Keratinocyte (primary cell): ENCODE measurements at regions not wholly inside any gene's neighbourhood (a gene's known extent, or its start where the extent isn't known, plus 50 kb on each side); places are given as distances from the start of the nearest gene placed in this dataset.

Experiments used
- CTCF ChIP-seq, 3 experiments: IDR thresholded peaks in 1 of 3; conservative IDR thresholded peaks in 1 of 3; optimal IDR thresholded peaks in 1 of 3; 2 replicates in 2 of 3; 3 replicates in 1 of 3; pipeline versions ENCODE3 to v1.5.1; 2011; ENCODE audit warnings: low read length in 3 of 3, mild to moderate bottlenecking in 3 of 3, moderate library complexity in 2 of 3, control low read depth in 1 of 3, inconsistent platforms in 1 of 3; ENCODE audit not compliant: insufficient read depth in 2 of 3; ENCODE audit errors: extremely low read depth in 1 of 3
- EZH2 ChIP-seq: IDR thresholded peaks from one replicate; pipeline ENCODE4 v1.6.1; 2012; ENCODE audit warnings: inconsistent platforms, mild to moderate bottlenecking, low read length, moderate library complexity

- no peak for TF ChIP-seq CTCF (optimal IDR thresholded peaks at IDR 0.05 in 1 of 3, IDR thresholded peaks at IDR 0.05 in 1 of 3, conservative IDR thresholded peaks at IDR 0.05 in 1 of 3; ENCODE audit: extremely low read depth in 1 of 3, insufficient read depth in 2 of 3, low read length in 3 of 3)
- TF ChIP-seq EZH2, result no peak
Measured at GRCh38 chr10:117875793-117876192, 170.9 kb downstream of the RAB11FIP2 start.
